ENCODE measurements at regions not wholly inside any gene's neighbourhood (a gene's known extent, or its start where the extent isn't known, plus 50 kb on each side); places are given as distances from the start of the nearest gene placed in this dataset.

DNA sequence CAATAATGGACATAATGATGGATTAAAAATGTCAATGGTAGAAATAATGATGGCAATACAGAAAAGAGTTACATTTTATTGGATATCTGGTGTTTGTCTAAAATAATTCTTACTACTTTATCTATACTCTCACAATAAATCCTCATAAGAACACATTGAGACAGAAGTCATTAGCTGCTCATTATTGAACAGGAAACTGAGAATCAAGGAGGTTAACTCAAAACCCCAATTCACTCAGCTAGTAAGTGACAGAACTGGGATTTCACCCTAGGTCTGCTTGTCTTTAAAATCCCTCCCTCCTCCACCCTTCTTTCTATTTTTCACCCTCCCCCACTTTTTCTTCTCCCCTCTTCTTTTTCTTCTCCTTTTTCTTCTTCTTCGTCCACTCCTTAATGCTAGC, 285.8 kb upstream of the TNC start:
- no peaks in the 10 kb centered on the region for H3K79me1 ChIP-seq (ENCODE audit: low read length)
- no peak overlapping the region for H2BK15ac ChIP-seq (replicated peaks; ENCODE audit: low read depth)
- WGBS (ENCODE audit: extremely low coverage, insufficient coverage, low lambda C conversion rate), result 86% methylated on average over 1 of the region's 1 CpG
- no peak overlapping the region for H3K4me3 ChIP-seq (ENCODE audit: low read length)
- no peak overlapping the region for H4K5ac ChIP-seq (ENCODE audit: low read length)
- H3K23ac ChIP-seq (ENCODE audit: low read length), result no peak overlapping the region
- H2BK120ac ChIP-seq (ENCODE audit: low read depth, low read length), result no peak overlapping the region
- no peak overlapping the region for H3K4me2 ChIP-seq (ENCODE audit: low read length)
- H3K36me3 ChIP-seq (ENCODE audit: control insufficient read depth, insufficient read depth, low read length), result no peaks in the 10 kb centered on the region
- no peak overlapping the region for H3K27ac ChIP-seq (ENCODE audit: low read depth, low read length)
- H3K9ac ChIP-seq (ENCODE audit: low read length), result no peak overlapping the region
- no peak overlapping the region for H4K8ac ChIP-seq (ENCODE audit: low read depth, low read length)
- peaks cover 8% of the 10 kb centered on the region for H3K4me1 ChIP-seq (ENCODE audit: control insufficient read depth, low read depth, low read length)
- H2BK5ac ChIP-seq (ENCODE audit: low read length), result no peak overlapping the region
- no peaks in the 10 kb centered on the region for H3K27me3 ChIP-seq (ENCODE audit: insufficient read depth, low read length, poor library complexity)
- H3K56ac ChIP-seq (ENCODE audit: low read length), result no peak overlapping the region
- no peak for DNase-seq
- no peak overlapping the region for H2AK5ac ChIP-seq (ENCODE audit: low read length)
- H3K18ac ChIP-seq (ENCODE audit: low read length), result no peak overlapping the region
- H3K4ac ChIP-seq (ENCODE audit: low read depth, low read length), result no peak overlapping the region
- H3K79me2 ChIP-seq (ENCODE audit: control insufficient read depth, insufficient read depth, low read length), result no peaks in the 10 kb centered on the region

DNA sequence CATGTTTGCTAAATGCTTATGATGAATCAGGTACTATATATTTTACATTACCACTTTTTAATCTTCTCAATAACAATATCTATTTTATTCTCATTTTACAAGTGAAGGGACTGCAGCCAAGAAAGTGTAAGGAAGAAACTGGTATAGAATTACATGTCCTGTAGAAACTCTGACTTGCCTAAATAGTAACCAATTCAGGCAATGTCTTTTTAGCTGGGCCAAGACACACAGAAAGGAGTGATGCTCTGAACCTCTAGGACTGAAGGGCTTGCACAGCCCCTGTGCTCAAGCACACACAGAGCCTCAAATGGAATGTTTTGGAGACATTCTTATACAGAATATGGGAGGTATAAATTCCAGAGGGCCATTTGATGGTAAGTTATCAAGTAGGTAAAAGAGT, 286.4 kb upstream of the TNC start:
- no peak for DNase-seq

DNA sequence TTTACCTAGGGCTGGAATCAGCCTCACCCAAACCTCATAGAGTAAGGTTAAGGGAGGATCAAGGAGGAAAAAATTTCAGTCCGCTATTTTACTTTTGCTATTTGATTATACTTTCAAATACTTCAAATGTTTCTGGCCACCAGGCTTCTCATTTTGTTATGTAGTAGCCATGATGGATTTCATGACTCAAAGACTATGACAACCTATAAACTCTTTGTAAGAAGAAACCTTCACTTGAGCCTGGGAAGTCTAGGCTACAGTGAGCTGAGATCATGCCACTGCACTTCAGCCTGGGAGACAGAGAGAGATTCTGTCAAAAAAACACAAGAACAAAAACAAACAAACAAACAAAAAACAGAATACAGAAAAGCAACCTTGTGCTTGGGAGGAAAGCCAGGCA, 293.6 kb upstream of the TNC start:
- Histone ChIP-seq H3K4me3 (ENCODE audit: low read length) (no peak overlapping the region), H3K4me1 (ENCODE audit: control insufficient read depth, low read depth, low read length) (peaks cover 8% of the 10 kb centered on the region), H3K79me2 (ENCODE audit: control insufficient read depth, insufficient read depth, low read length) (no peaks in the 10 kb centered on the region), H3K27me3 (ENCODE audit: insufficient read depth, low read length, poor library complexity) (no peaks in the 10 kb centered on the region), H3K36me3 (ENCODE audit: control insufficient read depth, insufficient read depth, low read length) (no peaks in the 10 kb centered on the region), H3K27ac (ENCODE audit: low read depth, low read length) (peak overlapping the region; percentile 68), H3K18ac (ENCODE audit: low read length) (peak overlapping the region; percentile 96), H3K4ac (ENCODE audit: low read depth, low read length) (no peak overlapping the region), H2BK15ac (replicated peaks; ENCODE audit: low read depth) (no peak overlapping the region), H2BK120ac (ENCODE audit: low read depth, low read length) (peak overlapping the region; percentile 79), H3K23ac (ENCODE audit: low read length) (no peak overlapping the region), H3K4me2 (ENCODE audit: low read length) (no peak overlapping the region), H3K9ac (ENCODE audit: low read length) (no peak overlapping the region), H2AK5ac (ENCODE audit: low read length) (no peak overlapping the region), H2BK5ac (ENCODE audit: low read length) (no peak overlapping the region), H3K56ac (ENCODE audit: low read length) (peak overlapping the region; percentile 45), H4K8ac (ENCODE audit: low read depth, low read length) (no peak overlapping the region), H3K79me1 (ENCODE audit: low read length) (no peaks in the 10 kb centered on the region), H4K5ac (ENCODE audit: low read length) (no peak overlapping the region)
- peak; percentile 9 for DNase-seq
- WGBS (ENCODE audit: extremely low coverage, insufficient coverage, low lambda C conversion rate), result no CpG with 5 or more reads among the region's 1 CpG

More for the DNA sequence above, 286.4 kb upstream of the TNC start:
- Histone ChIP-seq H3K27me3 (ENCODE audit: insufficient read depth, low read length, poor library complexity) (no peaks in the 10 kb centered on the region), H3K23ac (ENCODE audit: low read length) (no peak overlapping the region), H2BK15ac (replicated peaks; ENCODE audit: low read depth) (no peak overlapping the region), H3K36me3 (ENCODE audit: control insufficient read depth, insufficient read depth, low read length) (no peaks in the 10 kb centered on the region), H3K79me2 (ENCODE audit: control insufficient read depth, insufficient read depth, low read length) (no peaks in the 10 kb centered on the region), H3K27ac (ENCODE audit: low read depth, low read length) (no peak overlapping the region), H3K4me1 (ENCODE audit: control insufficient read depth, low read depth, low read length) (peaks cover 5% of the 10 kb centered on the region), H3K4me2 (ENCODE audit: low read length) (no peak overlapping the region), H4K8ac (ENCODE audit: low read depth, low read length) (no peak overlapping the region), H3K4me3 (ENCODE audit: low read length) (no peak overlapping the region), H3K56ac (ENCODE audit: low read length) (no peak overlapping the region), H3K18ac (ENCODE audit: low read length) (no peak overlapping the region), H3K79me1 (ENCODE audit: low read length) (no peaks in the 10 kb centered on the region), H4K5ac (ENCODE audit: low read length) (no peak overlapping the region), H3K4ac (ENCODE audit: low read depth, low read length) (no peak overlapping the region), H2BK120ac (ENCODE audit: low read depth, low read length) (peak overlapping the region; percentile 54), H3K9ac (ENCODE audit: low read length) (no peak overlapping the region), H2AK5ac (ENCODE audit: low read length) (no peak overlapping the region), H2BK5ac (ENCODE audit: low read length) (no peak overlapping the region)

DNA sequence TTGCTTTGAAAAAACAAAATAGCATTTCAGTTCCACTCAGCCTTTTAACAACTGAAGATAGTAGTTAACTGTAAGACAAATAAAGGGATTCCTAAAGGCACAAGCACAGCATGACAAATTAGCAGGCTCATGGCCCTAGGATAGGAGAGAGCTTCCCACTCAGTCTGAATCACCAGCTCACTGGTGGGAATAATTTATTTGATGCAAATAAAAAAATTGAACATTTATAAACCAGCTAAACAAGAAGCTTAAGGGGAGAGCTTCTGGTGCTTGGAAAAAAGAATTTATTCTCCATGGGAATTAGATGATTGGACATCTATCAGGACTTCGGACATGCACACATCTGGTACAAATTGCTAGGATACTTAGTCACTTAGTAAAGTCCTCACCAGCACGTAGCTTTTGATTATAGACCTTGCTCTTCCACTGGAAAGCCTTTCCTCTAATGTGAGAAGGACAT, 294.1 kb upstream of the TNC start:
- no peak overlapping the region for H3K56ac ChIP-seq (ENCODE audit: low read length)
- no peaks in the 10 kb centered on the region for H3K27me3 ChIP-seq (ENCODE audit: insufficient read depth, low read length, poor library complexity)
- no peaks in the 10 kb centered on the region for H3K36me3 ChIP-seq (ENCODE audit: control insufficient read depth, insufficient read depth, low read length)
- no CpG with 5 or more reads among the region's 2 CpGs for WGBS (ENCODE audit: extremely low coverage, insufficient coverage, low lambda C conversion rate)
- H2BK5ac ChIP-seq (ENCODE audit: low read length), result peak overlapping the region; percentile 56
- H2AK5ac ChIP-seq (ENCODE audit: low read length), result no peak overlapping the region
- no peaks in the 10 kb centered on the region for H3K79me1 ChIP-seq (ENCODE audit: low read length)
- H3K4ac ChIP-seq (ENCODE audit: low read depth, low read length), result no peak overlapping the region
- no peak overlapping the region for H3K4me2 ChIP-seq (ENCODE audit: low read length)
- H3K23ac ChIP-seq (ENCODE audit: low read length), result no peak overlapping the region
- no peaks in the 10 kb centered on the region for H3K79me2 ChIP-seq (ENCODE audit: control insufficient read depth, insufficient read depth, low read length)
- H3K9ac ChIP-seq (ENCODE audit: low read length), result no peak overlapping the region
- H4K5ac ChIP-seq (ENCODE audit: low read length), result no peak overlapping the region
- peaks cover 8% of the 10 kb centered on the region for H3K4me1 ChIP-seq (ENCODE audit: control insufficient read depth, low read depth, low read length)
- peak overlapping the region; percentile 22 for H3K18ac ChIP-seq (ENCODE audit: low read length)
- no peak overlapping the region for H3K4me3 ChIP-seq (ENCODE audit: low read length)
- no peak overlapping the region for H2BK15ac ChIP-seq (replicated peaks; ENCODE audit: low read depth)
- H4K8ac ChIP-seq (ENCODE audit: low read depth, low read length), result no peak overlapping the region
- no peak overlapping the region for H3K27ac ChIP-seq (ENCODE audit: low read depth, low read length)
- peak overlapping the region; percentile 3 for H2BK120ac ChIP-seq (ENCODE audit: low read depth, low read length)
- peak; percentile 53 for DNase-seq

DNA sequence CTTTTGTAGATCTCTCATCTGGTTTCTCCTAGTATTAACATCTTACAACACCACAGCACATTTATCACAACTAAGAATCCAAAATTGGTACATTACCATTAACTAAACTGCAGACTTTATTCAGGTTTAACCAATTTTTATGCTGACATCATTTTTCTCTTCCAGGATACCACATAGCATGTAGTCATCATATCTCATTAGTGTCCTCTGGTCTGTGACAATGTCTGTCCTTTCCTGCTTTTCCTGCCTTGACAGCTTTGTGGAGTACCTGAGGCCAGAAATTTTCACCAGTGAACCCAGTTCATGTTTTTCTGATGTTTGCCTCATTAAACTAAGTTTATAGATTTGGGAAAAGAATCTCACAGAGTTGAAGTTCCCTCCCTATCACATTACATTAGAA, 294.7 kb upstream of the TNC start:
- no peaks in the 10 kb centered on the region for H3K36me3 ChIP-seq (ENCODE audit: control insufficient read depth, insufficient read depth, low read length)
- no peak overlapping the region for H4K5ac ChIP-seq (ENCODE audit: low read length)
- no peak overlapping the region for H2BK5ac ChIP-seq (ENCODE audit: low read length)
- no peaks in the 10 kb centered on the region for H3K27me3 ChIP-seq (ENCODE audit: insufficient read depth, low read length, poor library complexity)
- no peak overlapping the region for H3K9ac ChIP-seq (ENCODE audit: low read length)
- H3K79me1 ChIP-seq (ENCODE audit: low read length), result no peaks in the 10 kb centered on the region
- H3K79me2 ChIP-seq (ENCODE audit: control insufficient read depth, insufficient read depth, low read length), result no peaks in the 10 kb centered on the region
- peaks cover 8% of the 10 kb centered on the region for H3K4me1 ChIP-seq (ENCODE audit: control insufficient read depth, low read depth, low read length)
- DNase-seq, result no peak
- H3K4me2 ChIP-seq (ENCODE audit: low read length), result no peak overlapping the region
- no peak overlapping the region for H3K4ac ChIP-seq (ENCODE audit: low read depth, low read length)
- no peak overlapping the region for H3K4me3 ChIP-seq (ENCODE audit: low read length)
- H4K8ac ChIP-seq (ENCODE audit: low read depth, low read length), result no peak overlapping the region
- H3K23ac ChIP-seq (ENCODE audit: low read length), result no peak overlapping the region
- H2BK15ac ChIP-seq (replicated peaks; ENCODE audit: low read depth), result no peak overlapping the region
- H3K18ac ChIP-seq (ENCODE audit: low read length), result no peak overlapping the region
- H2BK120ac ChIP-seq (ENCODE audit: low read depth, low read length), result no peak overlapping the region
- no peak overlapping the region for H3K56ac ChIP-seq (ENCODE audit: low read length)
- no peak overlapping the region for H3K27ac ChIP-seq (ENCODE audit: low read depth, low read length)
- H2AK5ac ChIP-seq (ENCODE audit: low read length), result no peak overlapping the region

DNA sequence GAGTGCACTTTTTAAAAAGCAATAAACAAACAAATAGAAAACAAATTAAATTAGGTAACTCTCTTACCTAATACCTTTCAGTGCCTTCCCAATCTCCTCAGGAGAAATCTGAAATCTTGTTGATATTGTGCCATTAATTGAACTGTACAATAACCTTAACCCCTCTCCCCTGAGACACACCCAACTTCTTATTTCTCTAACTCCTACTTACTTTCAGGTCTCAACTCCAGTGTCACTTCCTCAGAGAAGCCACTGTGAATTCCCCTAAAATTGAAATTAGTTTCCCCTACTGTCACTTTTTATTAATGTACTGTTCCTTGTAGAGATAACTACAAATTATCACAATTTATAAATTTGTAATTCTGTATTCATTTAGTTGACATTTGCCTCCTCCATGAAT, 295.3 kb upstream of the TNC start:
- no peak overlapping the region for H3K4ac ChIP-seq (ENCODE audit: low read depth, low read length)
- no peak overlapping the region for H3K4me2 ChIP-seq (ENCODE audit: low read length)
- H3K79me2 ChIP-seq (ENCODE audit: control insufficient read depth, insufficient read depth, low read length), result no peaks in the 10 kb centered on the region
- H2AK5ac ChIP-seq (ENCODE audit: low read length), result no peak overlapping the region
- no peaks in the 10 kb centered on the region for H3K27me3 ChIP-seq (ENCODE audit: insufficient read depth, low read length, poor library complexity)
- no peak for DNase-seq
- H3K23ac ChIP-seq (ENCODE audit: low read length), result no peak overlapping the region
- no peak overlapping the region for H4K8ac ChIP-seq (ENCODE audit: low read depth, low read length)
- H2BK15ac ChIP-seq (replicated peaks; ENCODE audit: low read depth), result no peak overlapping the region
- H3K36me3 ChIP-seq (ENCODE audit: control insufficient read depth, insufficient read depth, low read length), result no peaks in the 10 kb centered on the region
- no peaks in the 10 kb centered on the region for H3K79me1 ChIP-seq (ENCODE audit: low read length)
- no peak overlapping the region for H4K5ac ChIP-seq (ENCODE audit: low read length)
- H3K4me1 ChIP-seq (ENCODE audit: control insufficient read depth, low read depth, low read length), result peaks cover 8% of the 10 kb centered on the region
- H3K56ac ChIP-seq (ENCODE audit: low read length), result no peak overlapping the region
- no peak overlapping the region for H2BK5ac ChIP-seq (ENCODE audit: low read length)
- no peak overlapping the region for H3K4me3 ChIP-seq (ENCODE audit: low read length)
- H3K9ac ChIP-seq (ENCODE audit: low read length), result no peak overlapping the region
- no peak overlapping the region for H3K18ac ChIP-seq (ENCODE audit: low read length)
- H2BK120ac ChIP-seq (ENCODE audit: low read depth, low read length), result no peak overlapping the region
- H3K27ac ChIP-seq (ENCODE audit: low read depth, low read length), result no peak overlapping the region
